Fibroblast of lung (primary cell): ENCODE measurements at regions not wholly inside any gene's neighbourhood (a gene's known extent, or its start where the extent isn't known, plus 50 kb on each side); places are given as distances from the start of the nearest gene placed in this dataset.

Experiments used
- EZH2 ChIP-seq: IDR thresholded peaks from 2 replicates; pipeline ENCODE4 v1.5.1; 2012; ENCODE audit warnings: low read length, control low read depth, mild to moderate bottlenecking; ENCODE audit errors: missing control alignments
- TF ChIP-seq, protein P1 (sequence below), 2 donors: IDR thresholded peaks in 1 of 2; conservative IDR thresholded peaks in 1 of 2; 1 replicate in 1 of 2; 2 replicates in 1 of 2; pipeline ENCODE4 v1.5.1; 2011 to 2012; ENCODE audit warnings: low read length in 2 of 2, control low read depth in 1 of 2, inconsistent platforms in 1 of 2, low read depth in 1 of 2, mild to moderate bottlenecking in 1 of 2

- TF ChIP-seq, protein P1, sequence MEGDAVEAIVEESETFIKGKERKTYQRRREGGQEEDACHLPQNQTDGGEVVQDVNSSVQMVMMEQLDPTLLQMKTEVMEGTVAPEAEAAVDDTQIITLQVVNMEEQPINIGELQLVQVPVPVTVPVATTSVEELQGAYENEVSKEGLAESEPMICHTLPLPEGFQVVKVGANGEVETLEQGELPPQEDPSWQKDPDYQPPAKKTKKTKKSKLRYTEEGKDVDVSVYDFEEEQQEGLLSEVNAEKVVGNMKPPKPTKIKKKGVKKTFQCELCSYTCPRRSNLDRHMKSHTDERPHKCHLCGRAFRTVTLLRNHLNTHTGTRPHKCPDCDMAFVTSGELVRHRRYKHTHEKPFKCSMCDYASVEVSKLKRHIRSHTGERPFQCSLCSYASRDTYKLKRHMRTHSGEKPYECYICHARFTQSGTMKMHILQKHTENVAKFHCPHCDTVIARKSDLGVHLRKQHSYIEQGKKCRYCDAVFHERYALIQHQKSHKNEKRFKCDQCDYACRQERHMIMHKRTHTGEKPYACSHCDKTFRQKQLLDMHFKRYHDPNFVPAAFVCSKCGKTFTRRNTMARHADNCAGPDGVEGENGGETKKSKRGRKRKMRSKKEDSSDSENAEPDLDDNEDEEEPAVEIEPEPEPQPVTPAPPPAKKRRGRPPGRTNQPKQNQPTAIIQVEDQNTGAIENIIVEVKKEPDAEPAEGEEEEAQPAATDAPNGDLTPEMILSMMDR (conservative IDR thresholded peaks at IDR 0.05 in 1 of 2, IDR thresholded peaks at IDR 0.05 in 1 of 2; ENCODE audit: low read depth in 1 of 2, low read length in 2 of 2) = no peak
- TF ChIP-seq EZH2 = no peak
Measured at GRCh38 chr5:124891179-124891578, 144.7 kb upstream of the ZNF608 start.
